Adrenal gland (tissue), 9 donors: ENCODE measurements at regions not wholly inside any gene's neighbourhood (a gene's known extent, or its start where the extent isn't known, plus 50 kb on each side); places are given as distances from the start of the nearest gene placed in this dataset.
"Not testable (repeated sequence)": the region's sequence is repeated elsewhere in the genome, so short reads cannot be mapped to it uniquely, and the experiment has no call there.

Experiments
- DNase-seq, 7 donors: peaks; one replicate each; pipeline ENCODE4 v3.0.0-alpha.2; 2019 to 2020
- H3K27ac ChIP-seq, 5 donors: fragments of 200-600 bp; sonication (generic) in 4 of 5; 1 replicate in 3 of 5; 2 replicates in 2 of 5; pipeline versions ENCODE4 v1.5.1 to v1.8.0; 2016 to 2020; ENCODE audit warnings: mild to moderate bottlenecking in 1 of 5
- H3K27me3 ChIP-seq: fragments of 200-600 bp; 2 replicates; pipeline ENCODE4 v1.8.0; 2021
- H3K36me3 ChIP-seq, 2 donors: fragments of 200-600 bp; replicated peaks in 1 of 2; 1 replicate in 1 of 2; 2 replicates in 1 of 2; pipeline versions ENCODE4 v1.5.1 to v1.8.0; 2018 to 2022
- H3K4me1 ChIP-seq, 2 donors: fragments of 200-600 bp; replicated peaks in 1 of 2; 1 replicate in 1 of 2; 2 replicates in 1 of 2; pipeline versions ENCODE4 v1.5.1 to v1.8.0; 2018 to 2021
- H3K4me3 ChIP-seq, 4 donors: fragments of 200-600 bp; sonication (generic) in 3 of 4; one replicate each; pipeline ENCODE4 v1.5.1; 2016 to 2018
- H3K9me3 ChIP-seq, 3 donors: fragments of 200-600 bp; sonication (generic) in 1 of 3; replicated peaks in 1 of 3; 1 replicate in 2 of 3; 2 replicates in 1 of 3; pipeline versions ENCODE4 v1.5.1 to v1.8.0; 2016 to 2021
- CTCF ChIP-seq, 6 experiments: fragments of 450-650 bp in 4 of 6; fragments of 200-600 bp in 2 of 6; sonication (generic) in 1 of 6; IDR thresholded peaks; 1 replicate in 5 of 6; 2 replicates in 1 of 6; pipeline versions ENCODE4 v1.5.1 to v1.8.0; 2016 to 2021; ENCODE audit warnings: antibody characterized with exemption in 6 of 6, mild to moderate bottlenecking in 2 of 6, moderate library complexity in 1 of 6
- POLR2A ChIP-seq, 2 donors: fragments of 450-650 bp; IDR thresholded peaks; one replicate each; pipeline ENCODE4 v1.6.1; 2017; ENCODE audit warnings: antibody characterized with exemption in 2 of 2, mild to moderate bottlenecking in 2 of 2, moderate library complexity in 1 of 2
- whole genome bisulfite sequencing, 4 donors: extraction: QIAGEN DNeasy Blood & Tissue Kit in 2 of 4; methylation state at CpG; one replicate each; pipeline versions ENCODE4 v1.1.5 to v1.1.7; 2013 to 2017; 5-methylcytosine and 5-hydroxymethylcytosine counted together
- intact Hi-C, 2 donors: fragments of 100-400 bp; cut with DNase I; formaldehyde crosslinking; loops; one replicate each; pipeline versions ENCODE4 v1.14.1 to v1.15.0; 2022 to 2023
- donor health status: healthy with polysubstance abuse.
- donor health status: Bipolar disorder and iron deficiency.
- donor health status: DM: yes; HTN: yes; CAD: no.
- donor health status: DM: no; HTN: no; CAD: no.
- donor health status: DM: no; HTN: no; CAD: no.

- intact Hi-C loops = no loop called here
- Histone ChIP-seq H3K36me3 (no peaks in the 10 kb centered on the region), H3K4me1 (no peaks in the 10 kb centered on the region), H3K9me3 (peaks cover 0 to 2% (median 0%) of the 10 kb centered on the region in 3 donors), H3K27ac (no peak overlapping the region), H3K27me3 (no peaks in the 10 kb centered on the region), H3K4me3 (no peak overlapping the region)
- TF ChIP-seq CTCF (IDR thresholded peaks at IDR 0.05) = no peak
- no peak for DNase-seq
- WGBS, 4 donors = 59 to 74% (median 65%) methylated on average over 5 of the region's 5 CpGs
Measured at GRCh38 chr2:210860276-210860675, 303.9 kb downstream of the CPS1 start.

- TF ChIP-seq POLR2A (IDR thresholded peaks at IDR 0.05) (no peak), CTCF (IDR thresholded peaks at IDR 0.05) (no peak)
- no peaks in the 10 kb centered on the region for H3K27me3 ChIP-seq
- no peaks in the 10 kb centered on the region for H3K4me1 ChIP-seq
- H3K4me3 ChIP-seq = no peak overlapping the region
- peaks cover 0 to 5% (median 0%) of the 10 kb centered on the region in 3 donors for H3K9me3 ChIP-seq
- intact Hi-C loops = no loop called here
- no peaks in the 10 kb centered on the region for H3K36me3 ChIP-seq
- no peak for DNase-seq
- H3K27ac ChIP-seq = no peak overlapping the region
- WGBS, 4 donors = 71 to 76% (median 74%) methylated on average over 2 of the region's 2 CpGs
Measured at GRCh38 chr2:210861038-210861665, 304.8 kb downstream of the CPS1 start.

GRCh38 chr2:210862283-210863065, 306.1 kb downstream of the CPS1 start:
- H3K4me1 ChIP-seq = no peaks in the 10 kb centered on the region
- no peak for DNase-seq
- H3K27ac ChIP-seq = no peak overlapping the region
- TF ChIP-seq CTCF (IDR thresholded peaks at IDR 0.05) = no peak
- no peak for TF ChIP-seq POLR2A (IDR thresholded peaks at IDR 0.05)
- H3K27me3 ChIP-seq = no peaks in the 10 kb centered on the region
- WGBS, 4 donors = 61 to 84% (median 64%) methylated on average over 2 of the region's 2 CpGs
- intact Hi-C loops = no loop called here
- H3K9me3 ChIP-seq = peaks cover 0 to 5% (median 0%) of the 10 kb centered on the region in 3 donors
- H3K36me3 ChIP-seq = no peaks in the 10 kb centered on the region
- no peak overlapping the region for H3K4me3 ChIP-seq

GRCh38 chr2:210863283-210863682, 306.9 kb downstream of the CPS1 start:
- peaks cover 0 to 5% (median 0%) of the 10 kb centered on the region in 3 donors for H3K9me3 ChIP-seq
- no peaks in the 10 kb centered on the region for H3K27me3 ChIP-seq
- H3K36me3 ChIP-seq = no peaks in the 10 kb centered on the region
- DNase-seq = no peak
- no peaks in the 10 kb centered on the region for H3K4me1 ChIP-seq
- no peak for TF ChIP-seq POLR2A (IDR thresholded peaks at IDR 0.05)
- TF ChIP-seq CTCF (IDR thresholded peaks at IDR 0.05) = no peak
- no peak overlapping the region for H3K27ac ChIP-seq
- intact Hi-C loops = no loop called here
- WGBS, 4 donors = 73 to 80% (median 74%) methylated on average over 1 of the region's 1 CpG
- H3K4me3 ChIP-seq = no peak overlapping the region

- H3K4me1 ChIP-seq, DNase-seq, H3K4me3 ChIP-seq, H3K36me3 ChIP-seq, H3K27ac ChIP-seq, H3K9me3 ChIP-seq, H3K27me3 ChIP-seq, intact Hi-C loops: not testable (repeated sequence)
- 84 to 92% (median 87%) methylated on average over 3 of the region's 3 CpGs for WGBS, 4 donors
Measured at GRCh38 chr2:210871566-210871965, 315.2 kb downstream of the CPS1 start.
